ENCODE measurements at regions not wholly inside any gene's neighbourhood (a gene's known extent, or its start where the extent isn't known, plus 50 kb on each side); places are given as distances from the start of the nearest gene placed in this dataset.

DNA sequence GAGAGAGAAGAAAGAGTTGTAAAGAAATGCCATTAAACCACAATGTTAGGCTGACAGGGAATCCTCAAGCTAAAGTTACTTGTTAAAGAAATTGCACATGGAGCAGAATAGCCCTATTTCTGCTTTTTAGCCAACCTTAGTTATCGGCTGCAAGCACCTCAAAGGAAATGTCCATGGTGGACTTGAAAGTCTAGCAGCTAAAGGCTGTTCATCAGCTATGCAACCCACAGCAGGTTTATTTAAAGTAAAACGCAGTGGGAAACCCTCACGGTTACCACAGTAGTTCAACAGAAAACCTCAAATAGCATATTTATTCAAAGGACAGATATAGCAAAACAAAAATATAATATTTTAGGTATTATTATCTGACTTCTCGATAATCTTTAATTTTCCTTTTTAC is 967.2 kb downstream of the IGSF11 start:
- no peak for DNase-seq (ENCODE audit: low read depth in 4 of 4, low spot score in 3 of 4)

DNA sequence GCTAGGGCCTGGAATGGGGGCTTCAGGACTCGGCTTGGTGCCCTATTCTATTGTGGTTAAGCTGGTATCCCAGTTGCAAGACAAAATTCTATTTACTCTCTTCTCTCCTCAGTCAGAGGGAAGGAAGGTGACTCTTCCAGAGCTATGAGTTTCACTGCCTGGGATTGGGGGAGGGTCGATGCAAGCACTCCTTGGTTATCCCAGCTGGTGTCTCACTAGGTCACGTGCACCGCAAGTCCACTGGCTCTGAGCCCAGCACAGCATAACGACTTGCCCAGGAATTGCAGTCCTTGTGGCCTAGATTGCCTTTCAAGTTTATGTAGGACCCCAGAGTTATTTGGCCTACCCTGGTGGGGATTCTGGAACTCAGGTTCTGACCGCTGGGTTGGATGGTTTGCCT is 958.8 kb downstream of the IGSF11 start:
- DNase-seq (ENCODE audit: low read depth in 4 of 4, low spot score in 3 of 4): no peak

GRCh38 chr3:118077332-118077731 is 957.3 kb downstream of the IGSF11 start:
- no peak for DNase-seq (ENCODE audit: low read depth in 4 of 4, low spot score in 3 of 4)

- no peak for DNase-seq (ENCODE audit: low read depth in 4 of 4, low spot score in 3 of 4)
Measured at GRCh38 chr3:118080889-118081288, 953.8 kb downstream of the IGSF11 start.

DNA sequence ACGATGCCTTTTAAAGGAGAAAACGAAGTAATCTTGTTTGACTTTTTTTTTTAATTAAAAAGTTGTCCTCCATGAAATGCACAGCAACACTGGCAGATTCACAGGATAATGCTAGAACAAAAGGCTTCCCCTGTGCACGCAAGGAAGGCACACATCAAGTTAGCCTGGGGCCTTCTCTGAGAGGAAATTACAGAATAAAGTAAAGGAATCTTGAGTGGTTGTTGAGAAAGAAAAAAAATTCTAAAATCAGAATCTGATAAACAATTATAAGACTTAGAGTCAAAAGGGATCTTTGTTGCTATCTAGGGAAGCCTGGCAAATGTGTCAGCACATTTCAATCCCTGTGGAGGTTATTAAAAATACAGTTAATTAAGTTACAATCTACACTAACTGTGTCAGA is 946.0 kb downstream of the IGSF11 start:
- DNase-seq (ENCODE audit: low read depth in 4 of 4, low spot score in 3 of 4): no peak

DNA sequence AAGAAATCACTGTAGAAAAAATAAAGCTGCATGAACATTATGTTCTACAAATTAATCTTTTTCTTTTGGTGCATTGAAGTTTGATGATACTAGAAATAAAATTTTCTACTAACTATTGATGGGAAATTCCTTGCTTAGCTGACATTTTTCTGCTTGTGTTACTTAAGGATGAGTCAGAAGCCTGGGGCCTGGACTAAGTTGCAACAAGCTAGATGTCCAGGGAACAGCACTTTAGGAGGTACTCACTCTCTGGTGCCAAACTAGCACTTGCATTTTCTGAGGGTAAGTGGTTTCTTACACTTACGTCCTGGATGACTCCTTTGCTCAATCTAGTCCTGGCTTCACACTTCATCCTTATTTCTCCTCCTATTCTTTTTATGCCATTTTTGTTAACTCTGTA is 945.1 kb downstream of the IGSF11 start:
- no peak for DNase-seq (ENCODE audit: low read depth in 4 of 4, low spot score in 3 of 4)

GRCh38 chr3:118097226-118097625 is 937.4 kb downstream of the IGSF11 start:
- DNase-seq (ENCODE audit: low read depth in 4 of 4, low spot score in 3 of 4): no peak

DNA sequence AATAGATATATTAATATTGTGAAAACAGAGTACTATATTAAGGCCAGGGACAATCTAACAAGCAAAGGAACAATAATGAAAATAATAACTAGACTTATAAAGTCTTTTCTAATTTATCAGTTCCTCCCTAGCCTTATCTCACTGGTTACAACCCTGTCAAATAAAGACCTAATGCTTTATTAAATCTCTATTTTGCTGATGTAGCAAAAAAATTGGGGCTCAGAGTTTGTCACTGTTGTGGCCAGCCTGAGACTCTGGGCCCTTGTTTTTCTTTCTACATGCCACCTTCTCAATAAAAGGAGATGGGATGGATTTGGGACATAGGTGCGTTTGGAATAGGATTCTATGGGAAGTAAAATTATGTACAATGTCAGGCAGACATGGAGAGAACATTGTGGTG is 937.0 kb downstream of the IGSF11 start:
- no peak for DNase-seq (ENCODE audit: low read depth in 4 of 4, low spot score in 3 of 4)

- DNase-seq (ENCODE audit: low read depth in 4 of 4, low spot score in 3 of 4): no peak
Measured at GRCh38 chr3:118098827-118099226, 935.8 kb downstream of the IGSF11 start.

DNA sequence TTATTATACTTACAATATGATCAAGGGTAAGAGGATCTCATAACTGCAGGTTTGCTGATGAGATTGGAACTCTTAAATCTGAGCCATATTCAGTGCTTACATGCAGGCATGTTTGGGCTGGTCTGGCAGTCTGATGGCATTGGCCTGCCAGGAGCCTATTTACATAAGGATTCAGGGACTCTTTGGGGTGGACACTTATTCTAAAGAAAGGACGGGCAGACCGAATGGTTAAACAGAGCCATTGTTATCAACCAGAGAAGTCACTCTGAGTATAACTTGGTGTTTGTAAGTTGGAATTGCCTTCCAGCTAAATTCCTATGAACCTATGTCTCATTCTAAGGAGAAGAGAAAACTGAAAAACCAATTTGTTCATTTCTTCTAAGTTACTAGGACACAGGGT is 932.8 kb downstream of the IGSF11 start:
- DNase-seq (ENCODE audit: low read depth in 4 of 4, low spot score in 3 of 4): no peak

GRCh38 chr3:118102737-118103136 is 931.9 kb downstream of the IGSF11 start:
- no peak for DNase-seq (ENCODE audit: low read depth in 4 of 4, low spot score in 3 of 4)

GRCh38 chr3:118108201-118108600 is 926.4 kb downstream of the IGSF11 start:
- no peak for DNase-seq (ENCODE audit: low read depth in 4 of 4, low spot score in 3 of 4)

DNA sequence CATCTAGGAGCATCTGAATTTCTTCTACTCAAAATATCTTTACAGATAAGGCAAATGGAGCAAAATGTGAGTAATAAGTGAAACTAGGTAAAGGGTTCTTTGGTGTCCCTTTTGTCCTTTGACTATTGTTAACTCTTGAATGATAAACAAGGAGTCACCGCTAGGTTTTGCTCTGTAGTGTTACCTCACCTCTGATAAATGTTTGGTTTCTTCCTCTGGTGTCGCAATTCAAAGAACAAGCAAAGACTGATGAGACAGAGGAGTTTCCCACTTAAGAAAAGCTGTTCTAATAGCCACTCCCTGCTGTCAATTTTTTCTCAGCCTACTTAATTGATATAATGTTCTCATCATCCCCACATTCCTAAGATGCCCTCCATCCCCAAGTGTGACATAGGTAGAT is 925.9 kb downstream of the IGSF11 start:
- DNase-seq (ENCODE audit: low read depth in 4 of 4, low spot score in 3 of 4): no peak

DNA sequence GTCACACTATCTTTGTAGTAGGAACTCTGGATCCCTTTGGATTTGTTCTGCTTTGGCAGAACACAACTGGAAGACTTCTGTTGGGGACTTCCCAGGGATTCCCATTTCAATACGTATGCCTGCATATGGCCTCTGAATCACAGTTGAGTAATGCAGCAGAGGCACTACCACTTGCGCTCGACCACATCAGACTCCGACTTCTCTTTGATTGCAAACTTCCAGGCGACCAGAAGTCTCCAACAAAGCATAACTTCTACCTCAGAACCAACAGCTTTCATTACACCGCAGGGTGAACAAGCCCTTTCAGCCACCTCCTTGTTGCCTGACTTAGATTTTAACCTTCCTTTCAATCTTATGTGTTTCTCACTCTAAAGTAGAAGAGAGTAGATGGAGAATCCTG is 924.4 kb downstream of the IGSF11 start:
- DNase-seq (ENCODE audit: low read depth in 4 of 4, low spot score in 3 of 4): no peak

DNA sequence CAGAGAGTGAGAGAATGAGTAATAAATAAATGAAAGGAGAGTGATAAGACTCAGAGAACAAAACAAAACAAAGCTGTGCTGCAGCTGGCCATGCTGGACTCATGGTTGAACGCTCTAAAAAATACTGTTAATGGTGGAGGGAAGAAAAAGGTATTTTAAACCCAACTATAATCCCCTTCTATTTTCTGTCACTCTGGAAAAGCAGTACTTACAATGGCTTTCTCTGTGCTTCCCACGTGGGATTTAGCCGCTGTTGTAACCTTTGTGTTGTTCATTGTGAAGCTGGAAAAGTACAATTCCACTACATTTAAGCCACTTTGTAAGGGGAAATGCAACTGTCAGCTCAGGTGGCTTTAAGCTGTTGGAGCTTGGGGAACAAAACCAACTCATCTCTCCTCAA is 917.7 kb downstream of the IGSF11 start:
- no peak for DNase-seq (ENCODE audit: low read depth in 4 of 4, low spot score in 3 of 4)

- DNase-seq (ENCODE audit: low read depth in 4 of 4, low spot score in 3 of 4): no peak
Measured at GRCh38 chr3:118126751-118127150, 907.9 kb downstream of the IGSF11 start.

DNA sequence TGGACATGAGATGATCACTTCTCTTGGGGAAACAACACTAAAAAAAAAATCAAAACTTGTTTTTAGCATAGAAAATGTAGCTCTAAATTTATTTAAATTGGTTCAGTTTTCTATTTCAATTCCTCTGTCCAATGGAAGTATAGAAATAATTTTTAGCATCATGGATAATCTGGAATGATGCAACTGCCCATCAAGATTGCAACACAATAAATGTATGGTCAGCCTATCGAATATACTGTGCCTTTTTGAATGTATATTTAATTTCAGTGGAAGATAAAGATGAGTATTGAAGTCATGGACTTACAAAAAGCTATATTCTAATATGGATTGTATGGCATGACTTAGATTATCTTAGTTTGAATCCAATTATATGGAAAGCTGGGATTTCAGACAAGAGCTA is 906.7 kb downstream of the IGSF11 start:
- DNase-seq (ENCODE audit: low read depth in 4 of 4, low spot score in 3 of 4): no peak

DNA sequence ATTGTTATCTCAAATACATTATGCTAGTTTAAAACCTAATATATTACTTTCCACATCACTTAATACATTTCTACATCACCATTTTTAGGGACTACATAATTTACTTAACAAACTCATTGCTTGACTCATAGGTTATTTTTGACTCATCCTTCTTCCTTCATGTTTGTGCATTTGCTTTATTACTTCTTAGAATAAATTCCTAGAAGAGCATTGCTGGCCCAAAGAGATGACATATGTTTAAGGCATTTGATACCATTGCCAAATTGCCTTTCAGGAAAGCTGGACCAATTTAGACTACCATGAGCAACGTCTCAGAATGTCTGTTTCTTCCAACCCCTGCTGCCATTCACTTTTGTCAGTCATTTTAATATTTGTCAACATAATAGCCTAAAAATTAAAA is 905.8 kb downstream of the IGSF11 start:
- no peak for DNase-seq (ENCODE audit: low read depth in 4 of 4, low spot score in 3 of 4)

DNA sequence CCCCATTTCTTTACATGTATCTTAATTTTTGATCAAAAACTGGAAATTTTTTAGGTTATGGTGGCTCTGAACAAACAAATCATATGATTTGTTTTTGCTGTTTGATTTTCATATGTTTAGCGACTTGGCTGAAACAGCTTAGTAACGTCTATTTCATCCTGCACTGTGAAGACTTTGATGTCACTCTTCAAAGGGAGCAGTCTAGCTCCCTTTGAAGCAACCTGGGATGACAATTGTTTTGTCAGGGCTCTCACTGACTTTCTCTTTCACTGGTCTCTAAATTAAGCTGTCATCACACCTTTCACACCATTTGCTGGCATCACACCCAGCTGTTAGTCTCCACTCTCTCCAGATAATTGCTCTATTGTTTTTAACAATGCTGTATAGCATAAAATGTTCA is 896.9 kb downstream of the IGSF11 start:
- DNase-seq (ENCODE audit: low read depth in 4 of 4, low spot score in 3 of 4): no peak

DNA sequence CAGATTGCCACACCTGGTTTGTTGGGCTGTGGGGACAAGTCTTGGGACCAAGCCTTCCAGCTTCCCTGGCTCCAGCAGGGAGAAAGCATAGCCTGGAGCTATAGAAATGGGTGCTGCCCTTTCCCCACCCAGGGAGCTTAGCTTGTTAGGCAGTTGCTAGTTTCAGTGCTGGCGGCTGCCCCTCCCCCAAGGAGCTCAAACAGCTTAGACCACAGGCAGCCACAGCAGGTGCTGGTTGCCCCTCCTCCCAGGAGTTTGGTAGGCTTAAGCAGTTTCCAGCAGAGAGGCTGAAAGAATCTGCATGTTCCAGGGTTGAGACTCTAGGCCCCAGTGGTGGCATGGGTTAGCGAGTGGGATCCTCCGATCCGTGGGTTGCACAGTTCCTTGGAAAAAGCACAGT is 889.7 kb downstream of the IGSF11 start:
- DNase-seq (ENCODE audit: low read depth in 4 of 4, low spot score in 3 of 4): no peak

GRCh38 chr3:118146658-118147375 is 887.8 kb downstream of the IGSF11 start:
- DNase-seq (ENCODE audit: low read depth in 4 of 4, low spot score in 3 of 4): no peak

GRCh38 chr3:118151164-118151563 is 883.5 kb downstream of the IGSF11 start:
- no peak for DNase-seq (ENCODE audit: low read depth in 4 of 4, low spot score in 3 of 4)

Data from left renal pelvis (tissue), 4 donors.